ENCODE measurements at regions not wholly inside any gene's neighbourhood (a gene's known extent, or its start where the extent isn't known, plus 50 kb on each side); places are given as distances from the start of the nearest gene placed in this dataset.

DNA sequence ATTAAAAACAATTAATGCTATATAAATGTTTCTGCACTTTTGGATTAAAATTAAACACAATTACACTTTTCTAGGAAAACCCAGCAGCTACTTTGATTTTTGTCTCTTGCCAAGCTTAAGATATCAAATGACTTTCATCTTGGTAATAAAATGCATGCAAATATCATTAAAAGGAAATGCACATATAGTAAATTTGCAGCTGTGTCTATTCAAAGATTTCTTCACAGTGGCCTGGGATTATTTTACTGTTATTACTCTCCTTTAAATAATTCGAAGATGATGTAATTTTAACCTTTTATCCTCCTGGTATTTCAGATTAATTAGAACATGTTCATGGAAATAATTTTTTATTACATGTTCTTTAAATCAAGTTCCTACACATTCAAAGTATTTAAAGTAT, 529.5 kb upstream of the RGMB start:
- ATAC-seq (replicated peaks in 6 of 8), result peak in 3 of 8 experiments; percentile 50 to 68 (median 68)
- in situ Hi-C loops (cut with MboI; ENCODE audit: low pct_unique_long_range_greater_than_20kb in 2 of 9, low sequenced_read_pairs in 9 of 9, unreplicated experiment in 9 of 9), result no loop called here
- no peak overlapping the region for H3K4me3 ChIP-seq
- WGBS, 10 experiments, result 0 to 100% (median 78%) methylated on average over 1 of the region's 1 CpG; no CpG with 5 or more reads in 1 of the 10 experiments
- no peaks in the 10 kb centered on the region for H3K4me1 ChIP-seq (replicated peaks in 1 of 2)
- H3K27ac ChIP-seq, result no peak overlapping the region

DNA sequence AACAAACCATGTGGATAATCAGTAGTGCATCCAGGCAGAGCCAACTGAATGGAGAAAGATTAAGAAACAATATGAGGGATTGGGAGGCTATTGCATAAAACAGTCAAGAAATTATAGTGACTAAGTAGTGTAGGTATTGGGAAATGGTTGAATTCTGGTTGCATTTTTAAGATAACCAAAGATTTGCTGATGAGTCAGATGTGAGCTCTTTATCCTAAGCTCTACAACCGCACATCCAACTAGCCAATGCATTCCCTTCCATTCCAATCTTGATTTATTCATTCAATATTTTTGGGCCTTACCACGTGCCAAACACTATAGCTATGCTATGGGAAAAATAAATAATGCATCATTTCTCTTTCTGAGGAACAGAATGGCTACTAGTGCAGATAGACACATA, 524.5 kb upstream of the RGMB start:
- no peak overlapping the region for H3K4me3 ChIP-seq
- H3K4me1 ChIP-seq (replicated peaks in 1 of 2), result no peaks in the 10 kb centered on the region
- no peak overlapping the region for H3K27ac ChIP-seq
- whole genome bisulfite sequencing, 10 experiments, result 0 to 100% (median 50%) methylated on average over 1 to 2 of the region's 2 CpGs; no CpG with 5 or more reads in 1 of the 10 experiments
- in situ Hi-C loops (cut with MboI; ENCODE audit: low pct_unique_long_range_greater_than_20kb in 2 of 9, low sequenced_read_pairs in 9 of 9, unreplicated experiment in 9 of 9), result no loop called here
- peak in 2 of 8 experiments; percentile 72 to 76 for ATAC-seq (replicated peaks in 6 of 8)

DNA sequence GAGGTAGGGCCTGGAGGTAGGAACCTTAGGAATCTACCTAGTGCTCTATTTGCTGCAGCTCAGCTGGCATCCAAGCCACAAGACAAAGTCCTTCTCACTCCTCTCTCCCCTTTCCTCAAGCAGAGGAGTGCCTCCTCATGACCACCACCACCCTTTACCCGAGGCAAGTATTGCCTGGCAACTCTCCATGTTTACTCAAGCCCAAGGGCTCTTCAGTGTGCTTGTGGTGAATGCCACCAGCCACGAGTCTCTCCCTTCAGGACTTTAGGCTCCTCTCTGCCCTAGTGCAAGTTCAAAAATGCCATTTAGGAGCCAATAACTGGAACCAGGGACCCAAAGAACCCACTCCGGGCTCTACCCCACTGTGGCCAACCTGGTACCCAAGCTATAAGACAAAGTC, 514.5 kb upstream of the RGMB start:
- WGBS, 10 experiments, result 0 to 100% (median 60%) methylated on average over 1 to 3 of the region's 3 CpGs; no CpG with 5 or more reads in 5 of the 10 experiments
- H3K4me1 ChIP-seq (replicated peaks in 1 of 2), result peaks cover 3 to 12% of the 10 kb centered on the region in 2 donors
- in situ Hi-C loops (cut with MboI; ENCODE audit: low pct_unique_long_range_greater_than_20kb in 2 of 9, low sequenced_read_pairs in 9 of 9, unreplicated experiment in 9 of 9), result no loop called here

DNA sequence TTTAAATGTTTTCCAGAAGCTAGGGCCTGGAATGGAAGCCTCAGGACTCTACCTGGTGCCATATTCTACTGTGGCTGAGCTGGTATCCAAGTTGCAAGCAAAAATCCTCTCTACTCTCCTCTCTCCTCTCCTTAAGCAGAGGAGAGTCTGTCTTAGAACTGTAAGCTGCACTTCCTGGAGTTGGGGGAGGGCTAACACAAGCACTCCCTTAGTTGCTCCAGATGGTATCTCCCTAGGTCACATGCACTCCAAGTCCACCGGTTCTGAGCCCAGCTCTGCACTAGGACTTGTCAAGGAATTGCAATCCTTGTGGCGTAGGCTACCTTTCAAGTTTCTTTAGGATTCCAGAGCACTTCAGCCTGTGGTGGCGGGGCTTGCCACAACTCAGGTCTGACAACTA, 513.9 kb upstream of the RGMB start:
- H3K4me3 ChIP-seq, result no peak overlapping the region
- WGBS, 10 experiments, result 89 to 100% (median 100%) methylated on average over 1 to 3 of the region's 3 CpGs; no CpG with 5 or more reads in 6 of the 10 experiments
- H3K4me1 ChIP-seq (replicated peaks in 1 of 2), result peaks cover 3 to 12% of the 10 kb centered on the region in 2 donors
- in situ Hi-C loops (cut with MboI; ENCODE audit: low pct_unique_long_range_greater_than_20kb in 2 of 9, low sequenced_read_pairs in 9 of 9, unreplicated experiment in 9 of 9), result no loop called here
- H3K27ac ChIP-seq, result no peak overlapping the region
- no peak for ATAC-seq (replicated peaks in 6 of 8)

More for the DNA sequence above, 514.5 kb upstream of the RGMB start:
- Histone ChIP-seq H3K4me3 (no peak overlapping the region), H3K27ac (no peak overlapping the region)
- ATAC-seq (replicated peaks in 6 of 8), result peak in 1 of 8 experiments; percentile 26

DNA sequence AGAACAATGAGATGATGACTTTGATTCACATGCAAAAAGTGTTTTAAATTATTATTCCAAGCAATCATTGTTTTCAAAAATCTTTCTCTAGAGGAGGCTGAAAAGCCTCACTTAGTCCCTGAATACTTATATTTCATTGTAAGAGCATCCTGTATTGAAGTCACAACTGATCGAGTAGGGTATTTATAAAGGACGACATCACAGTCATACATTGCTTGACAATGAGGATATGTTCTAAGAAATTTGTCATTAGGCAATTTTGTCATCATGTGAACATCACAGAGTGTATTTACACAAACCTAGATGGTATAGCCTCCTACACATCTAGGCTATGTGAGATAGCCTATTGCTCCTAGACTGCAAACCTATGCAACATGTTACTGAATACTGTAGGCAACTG, 510.4 kb upstream of the RGMB start:
- in situ Hi-C loops (cut with MboI; ENCODE audit: low pct_unique_long_range_greater_than_20kb in 2 of 9, low sequenced_read_pairs in 9 of 9, unreplicated experiment in 9 of 9), result no loop called here
- 57 to 100% (median 79%) methylated on average over 1 to 2 of the region's 2 CpGs; no CpG with 5 or more reads in 1 of the 10 experiments for WGBS, 10 experiments

DNA sequence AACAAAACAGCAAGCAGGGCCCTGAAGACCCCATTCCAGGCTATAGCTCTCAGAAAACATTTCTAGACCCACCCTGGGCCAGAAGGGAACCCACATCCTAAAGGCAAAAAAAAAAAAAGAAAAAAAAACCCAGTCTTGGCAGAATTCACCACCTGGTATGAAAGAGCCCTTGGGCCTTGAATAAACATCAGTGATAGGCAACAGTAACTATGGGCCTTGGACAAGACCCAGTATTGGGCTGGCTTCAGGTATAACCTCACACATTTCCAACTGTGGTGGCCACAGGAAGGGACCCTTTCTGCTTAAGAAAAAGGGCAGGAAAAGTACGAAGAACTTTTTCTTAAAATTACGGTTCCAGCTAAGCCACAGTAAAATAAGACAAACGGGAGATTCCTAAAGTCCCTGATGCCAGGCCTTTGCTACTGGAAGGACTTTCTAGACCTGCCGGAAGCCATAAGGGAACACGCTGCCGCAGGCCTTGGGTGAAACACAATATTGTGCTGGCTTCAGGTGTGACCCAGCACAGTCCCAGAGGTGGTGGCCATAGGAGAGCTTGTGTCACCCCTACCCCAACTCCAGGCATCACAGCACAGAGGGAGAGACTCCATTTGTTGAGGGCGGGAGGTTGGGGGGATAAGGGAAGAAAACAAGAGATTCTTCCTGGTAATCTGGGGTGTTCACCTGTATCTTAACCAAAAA, 505.2 kb upstream of the RGMB start:
- H3K4me3 ChIP-seq, result no peak overlapping the region
- WGBS, 10 experiments, result 79 to 100% (median 96%) methylated on average over 2 to 7 of the region's 7 CpGs; no CpG with 5 or more reads in 4 of the 10 experiments
- H3K27ac ChIP-seq, result no peak overlapping the region
- ATAC-seq (replicated peaks in 6 of 8), result no peak
- H3K4me1 ChIP-seq (replicated peaks in 1 of 2), result peaks cover 0 to 1% of the 10 kb centered on the region in 2 donors
- in situ Hi-C loops (cut with MboI; ENCODE audit: low pct_unique_long_range_greater_than_20kb in 2 of 9, low sequenced_read_pairs in 9 of 9, unreplicated experiment in 9 of 9), result no loop called here

More for the DNA sequence above, 510.4 kb upstream of the RGMB start:
- ATAC-seq (replicated peaks in 6 of 8), result peak in 5 of 8 experiments; percentile 63 to 76 (median 68)
- Histone ChIP-seq H3K4me1 (replicated peaks in 1 of 2) (peaks cover 3 to 12% of the 10 kb centered on the region in 2 donors), H3K27ac (no peak overlapping the region), H3K4me3 (no peak overlapping the region)

DNA sequence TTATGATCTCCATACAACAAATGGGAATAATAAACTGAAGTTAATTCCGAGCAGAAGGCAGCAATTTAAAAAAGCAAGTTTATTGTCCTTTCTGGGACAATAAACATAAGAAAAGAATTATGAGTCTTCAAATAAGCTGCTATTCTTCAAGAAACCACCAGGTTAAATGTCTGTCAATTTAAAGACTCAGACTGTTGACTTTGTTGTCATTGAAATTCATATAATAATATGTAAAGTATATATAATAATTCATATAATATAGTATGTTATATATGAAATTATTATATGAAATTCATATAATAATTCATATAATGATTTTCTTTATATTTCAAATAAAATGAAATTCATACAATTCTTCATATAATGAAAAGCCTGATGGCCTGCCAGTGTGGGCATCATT, 497.5 kb upstream of the RGMB start:
- no peak for ATAC-seq (replicated peaks in 6 of 8)
- 0 to 100% (median 87%) methylated on average over 1 of the region's 1 CpG; no CpG with 5 or more reads in 1 of the 10 experiments for WGBS, 10 experiments
- in situ Hi-C loops (cut with MboI; ENCODE audit: low pct_unique_long_range_greater_than_20kb in 2 of 9, low sequenced_read_pairs in 9 of 9, unreplicated experiment in 9 of 9), result no loop called here
- Histone ChIP-seq H3K4me1 (replicated peaks in 1 of 2) (peaks cover 0 to 4% of the 10 kb centered on the region in 2 donors), H3K4me3 (no peak overlapping the region), H3K27ac (no peak overlapping the region)

DNA sequence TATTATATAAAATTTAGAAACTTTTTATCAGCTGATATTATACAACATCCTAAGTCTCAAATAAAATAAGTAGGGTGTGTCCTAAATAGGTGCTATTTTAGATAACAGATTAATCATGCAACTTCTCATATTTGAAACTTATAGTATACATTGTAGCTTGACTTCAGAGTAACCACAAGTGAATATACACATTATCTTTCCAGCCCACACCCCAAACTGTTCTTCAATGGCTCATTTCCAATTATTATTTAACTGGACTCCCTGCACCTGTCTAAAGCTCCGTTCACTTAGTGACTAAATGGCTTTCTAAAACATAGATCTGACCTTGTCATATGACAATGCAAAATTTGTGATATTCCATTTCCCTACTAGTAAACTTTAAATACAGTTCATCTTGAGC, 490.9 kb upstream of the RGMB start:
- H3K27ac ChIP-seq, result no peak overlapping the region
- H3K4me1 ChIP-seq (replicated peaks in 1 of 2), result peaks cover 0 to 21% of the 10 kb centered on the region in 2 donors
- ATAC-seq (replicated peaks in 6 of 8), result no peak
- no peak overlapping the region for H3K4me3 ChIP-seq
- 67 to 100% (median 95%) methylated on average over 1 of the region's 1 CpG; no CpG with 5 or more reads in 2 of the 10 experiments for WGBS, 10 experiments
- in situ Hi-C loops (cut with MboI; ENCODE audit: low pct_unique_long_range_greater_than_20kb in 2 of 9, low sequenced_read_pairs in 9 of 9, unreplicated experiment in 9 of 9), result no loop called here

DNA sequence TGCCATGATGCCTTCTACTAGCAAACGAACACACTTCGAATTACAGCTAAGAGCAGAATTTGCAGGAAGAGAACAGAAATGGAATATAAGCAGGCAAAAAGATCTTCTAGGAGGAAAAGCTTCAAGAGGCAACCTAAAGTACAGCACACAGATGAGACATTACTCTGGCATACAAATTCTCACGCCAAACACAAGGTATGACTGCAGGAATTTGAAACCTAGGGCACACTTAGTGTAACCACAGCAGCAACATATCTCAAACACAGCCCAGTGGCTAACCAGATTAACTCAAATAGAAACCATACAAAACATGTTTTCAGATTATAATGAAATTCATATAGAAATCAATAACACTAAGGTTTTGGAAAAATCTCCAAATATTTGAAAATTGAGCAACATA, 481.0 kb upstream of the RGMB start:
- in situ Hi-C loops (cut with MboI; ENCODE audit: low pct_unique_long_range_greater_than_20kb in 2 of 9, low sequenced_read_pairs in 9 of 9, unreplicated experiment in 9 of 9), result no loop called here
- ATAC-seq (replicated peaks in 6 of 8), result no peak
- whole genome bisulfite sequencing, 10 experiments, result 77 to 100% (median 94%) methylated on average over 1 to 3 of the region's 3 CpGs; no CpG with 5 or more reads in 2 of the 10 experiments
- no peak overlapping the region for H3K27ac ChIP-seq
- no peak overlapping the region for H3K4me3 ChIP-seq
- H3K4me1 ChIP-seq (replicated peaks in 1 of 2), result peaks cover 0 to 17% of the 10 kb centered on the region in 2 donors

DNA sequence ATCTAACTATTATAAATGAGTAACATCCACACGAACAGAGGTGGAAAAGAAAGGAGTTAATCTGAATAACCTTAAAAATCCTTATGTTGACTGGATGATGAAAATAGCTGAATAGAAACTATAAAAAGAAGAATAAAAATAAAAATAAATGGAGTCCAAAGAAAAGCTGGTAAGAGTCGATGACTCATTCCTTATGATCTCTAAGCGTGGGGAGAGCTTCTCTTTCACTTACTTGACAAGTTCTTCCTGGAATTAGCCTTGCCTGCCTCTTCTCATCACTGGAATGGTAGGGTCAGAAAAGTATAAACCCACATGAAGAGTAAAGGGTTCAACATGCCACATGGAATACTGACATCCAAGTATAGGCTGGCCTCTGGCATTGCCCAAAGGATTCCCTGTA, 477.0 kb upstream of the RGMB start:
- Histone ChIP-seq H3K27ac (no peak overlapping the region), H3K4me1 (replicated peaks in 1 of 2) (peaks cover 0 to under 1% of the 10 kb centered on the region in 2 donors), H3K4me3 (no peak overlapping the region)
- 45 to 100% (median 88%) methylated on average over 1 to 3 of the region's 3 CpGs for WGBS, 10 experiments
- in situ Hi-C loops (cut with MboI; ENCODE audit: low pct_unique_long_range_greater_than_20kb in 2 of 9, low sequenced_read_pairs in 9 of 9, unreplicated experiment in 9 of 9), result no loop called here
- peak in 1 of 8 experiments; percentile 53 for ATAC-seq (replicated peaks in 6 of 8)

DNA sequence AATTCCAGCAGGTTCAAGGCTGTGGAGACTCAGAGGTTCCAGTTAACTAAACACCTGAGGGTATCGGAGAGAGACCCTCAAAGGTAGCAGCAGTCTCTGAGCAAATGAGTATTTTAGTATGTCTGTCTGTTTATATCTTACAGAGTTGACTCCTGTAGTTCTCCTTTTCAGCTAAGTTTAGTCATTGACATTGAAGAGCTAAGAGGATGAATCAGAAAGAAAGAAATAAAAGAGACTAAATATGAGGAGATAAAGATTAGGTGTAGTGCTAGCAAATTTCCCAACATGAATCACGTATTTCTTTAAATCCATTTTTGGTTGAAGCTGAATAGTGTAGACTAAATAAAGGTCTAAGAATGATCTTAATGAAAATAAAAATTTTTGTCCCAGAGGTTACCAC, 474.0 kb upstream of the RGMB start:
- no peak for ATAC-seq (replicated peaks in 6 of 8)

DNA sequence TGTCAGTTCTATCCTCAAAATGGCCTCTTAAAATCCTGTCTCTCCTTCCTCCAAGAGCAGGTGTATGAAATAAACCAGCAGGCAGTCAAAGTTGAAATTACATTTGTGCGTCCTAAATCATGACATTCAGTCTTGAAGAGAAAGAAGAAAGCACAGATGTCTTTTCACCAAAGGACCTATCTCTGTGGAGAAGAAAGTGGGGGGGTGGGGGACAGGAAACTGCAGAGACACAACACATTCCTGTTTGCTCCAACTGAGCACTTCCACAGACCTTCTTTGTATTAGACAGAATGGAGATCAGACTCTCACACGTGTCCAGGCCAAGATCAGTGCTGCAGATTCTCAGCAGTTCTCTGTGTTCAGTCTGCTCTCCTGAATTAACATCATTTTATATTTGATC, 471.9 kb upstream of the RGMB start:
- Histone ChIP-seq H3K27ac (no peak overlapping the region), H3K4me3 (no peak overlapping the region), H3K4me1 (replicated peaks in 1 of 2) (peaks cover 0 to 5% of the 10 kb centered on the region in 2 donors)
- peak in 2 of 8 experiments; percentile 18 to 31 for ATAC-seq (replicated peaks in 6 of 8)
- in situ Hi-C loops (cut with MboI; ENCODE audit: low pct_unique_long_range_greater_than_20kb in 2 of 9, low sequenced_read_pairs in 9 of 9, unreplicated experiment in 9 of 9), result no loop called here
- 21 to 100% (median 67%) methylated on average over 1 to 2 of the region's 2 CpGs; no CpG with 5 or more reads in 3 of the 10 experiments for WGBS, 10 experiments

More for the DNA sequence above, 474.0 kb upstream of the RGMB start:
- no peak overlapping the region for H3K4me3 ChIP-seq
- no peak overlapping the region for H3K27ac ChIP-seq
- H3K4me1 ChIP-seq (replicated peaks in 1 of 2), result peaks cover 0 to 5% of the 10 kb centered on the region in 2 donors
- WGBS, 10 experiments, result 58 to 100% (median 96%) methylated on average over 1 to 2 of the region's 2 CpGs; no CpG with 5 or more reads in 1 of the 10 experiments
- in situ Hi-C loops (cut with MboI; ENCODE audit: low pct_unique_long_range_greater_than_20kb in 2 of 9, low sequenced_read_pairs in 9 of 9, unreplicated experiment in 9 of 9), result no loop called here

DNA sequence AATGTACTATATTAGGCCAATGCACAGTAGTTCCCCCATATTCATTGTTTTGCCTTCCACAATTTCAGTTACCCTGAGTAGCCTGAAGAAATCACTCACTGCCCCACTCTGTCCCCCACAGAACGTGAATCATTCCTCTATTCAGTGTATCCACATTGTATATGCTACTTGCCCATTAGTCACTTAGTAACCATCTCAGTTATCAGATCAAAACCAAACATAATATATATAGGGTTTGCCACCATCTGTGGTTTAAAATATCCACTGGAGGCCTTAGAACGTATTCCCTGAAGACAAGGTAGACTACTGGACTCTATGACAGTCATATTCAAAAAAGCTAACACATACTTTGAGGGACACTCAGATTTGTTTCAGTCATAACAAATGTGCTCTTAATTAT, 465.7 kb upstream of the RGMB start:
- H3K27ac ChIP-seq, result no peak overlapping the region
- in situ Hi-C loops (cut with MboI; ENCODE audit: low pct_unique_long_range_greater_than_20kb in 2 of 9, low sequenced_read_pairs in 9 of 9, unreplicated experiment in 9 of 9), result no loop called here
- WGBS, 10 experiments, result 0 to 100% (median 65%) methylated on average over 1 to 2 of the region's 2 CpGs; no CpG with 5 or more reads in 3 of the 10 experiments
- ATAC-seq (replicated peaks in 6 of 8), result no peak
- peaks cover 0 to 7% of the 10 kb centered on the region in 2 donors for H3K4me1 ChIP-seq (replicated peaks in 1 of 2)
- H3K4me3 ChIP-seq, result no peak overlapping the region
